ENCODE measurements at regions not wholly inside any gene's neighbourhood (a gene's known extent, or its start where the extent isn't known, plus 50 kb on each side); places are given as distances from the start of the nearest gene placed in this dataset.

GRCh38 chr16:59164461-59164860, 430.3 kb upstream of the GOT2 start:
- no peaks in the 10 kb centered on the region for H3K9me3 ChIP-seq (ENCODE audit: low read length)
- H3K36me3 ChIP-seq (replicated peaks in 1 of 2; ENCODE audit: control insufficient read depth in 1 of 2, insufficient read depth in 2 of 2, low read length in 2 of 2) = no peaks in the 10 kb centered on the region
- no peaks in the 10 kb centered on the region for H3K27me3 ChIP-seq (ENCODE audit: control insufficient read depth in 1 of 2, insufficient read depth in 2 of 2, low read length in 2 of 2)
- FAIRE-seq = no peak
- no peak for ATAC-seq
- H3K79me2 ChIP-seq (ENCODE audit: insufficient read depth, low read length) = no peaks in the 10 kb centered on the region
- no peak overlapping the region for H3K4me2 ChIP-seq (ENCODE audit: low read depth, low read length)
- no peak overlapping the region for H3K9ac ChIP-seq (ENCODE audit: insufficient read depth, low read depth, low read length)
- BruUV-seq (replicated peaks) = no TSS peak
- 1% methylated on average over 2 of the region's 2 CpGs for WGBS (ENCODE audit: low lambda C conversion rate)
- POLR2A ChIA-PET = no interaction called here
- no peaks in the 10 kb centered on the region for H4K20me1 ChIP-seq (ENCODE audit: insufficient read depth, low read length)
- CTCF ChIA-PET (ENCODE audit: low intra/inter-chr PET ratio, low total read pairs) = no interaction called here
- no peak overlapping the region for H2AFZ ChIP-seq (ENCODE audit: low read length)
- no peaks in the 10 kb centered on the region for H3K4me1 ChIP-seq (ENCODE audit: insufficient read depth, low read length)
- in situ Hi-C loops (cut with HindIII; ENCODE audit: extremely low pct_ligation_motif_present, low pct_unique_long_range_greater_than_20kb) = no loop called here
- H3K4me3 ChIP-seq (replicated peaks in 1 of 3; ENCODE audit: insufficient read depth in 1 of 3, low read depth in 2 of 3, low read length in 3 of 3) = no peak overlapping the region
- no peak for DNase-seq (ENCODE audit: low spot score)
- no peak overlapping the region for H3K27ac ChIP-seq (ENCODE audit: extremely low read length, insufficient read depth, low read length)
- intact Hi-C loops (cut with micrococcal nuclease; ENCODE audit: unreplicated experiment) = no loop called here
- TF ChIP-seq EHMT2 (IDR thresholded peaks at IDR 0.05; ENCODE audit: borderline replicate concordance, low read depth, low read length) (peak; percentile 67; the same call in 1 of the 2 replicates), REST (IDR thresholded peaks at IDR 0.05; ENCODE audit: borderline replicate concordance in 1 of 2, low read depth in 1 of 2, low read length in 2 of 2) (peak; percentile 56 to 96), SOX5 (CRISPR knock-in tag; IDR thresholded peaks at IDR 0.05; ENCODE audit: borderline replicate concordance) (no peak), MIER2 (CRISPR knock-in tag; IDR thresholded peaks at IDR 0.05) (peak; percentile 95)

GRCh38 chr16:59163371-59164055, 429.4 kb upstream of the GOT2 start:
- 3% methylated on average over 3 of the region's 3 CpGs for WGBS (ENCODE audit: low lambda C conversion rate)
- Histone ChIP-seq H3K4me3 (replicated peaks in 1 of 3; ENCODE audit: insufficient read depth in 1 of 3, low read depth in 2 of 3, low read length in 3 of 3) (no peak overlapping the region), H3K9me3 (ENCODE audit: low read length) (no peaks in the 10 kb centered on the region), H3K4me2 (ENCODE audit: low read depth, low read length) (no peak overlapping the region), H3K4me1 (ENCODE audit: insufficient read depth, low read length) (no peaks in the 10 kb centered on the region), H3K36me3 (replicated peaks in 1 of 2; ENCODE audit: control insufficient read depth in 1 of 2, insufficient read depth in 2 of 2, low read length in 2 of 2) (no peaks in the 10 kb centered on the region), H3K27ac (ENCODE audit: extremely low read length, insufficient read depth, low read length) (no peak overlapping the region), H3K79me2 (ENCODE audit: insufficient read depth, low read length) (no peaks in the 10 kb centered on the region), H4K20me1 (ENCODE audit: insufficient read depth, low read length) (no peaks in the 10 kb centered on the region), H3K9ac (ENCODE audit: insufficient read depth, low read depth, low read length) (no peak overlapping the region), H3K27me3 (ENCODE audit: control insufficient read depth in 1 of 2, insufficient read depth in 2 of 2, low read length in 2 of 2) (no peaks in the 10 kb centered on the region), H2AFZ (ENCODE audit: low read length) (no peak overlapping the region)
- FAIRE-seq (no peak), DNase-seq (ENCODE audit: low spot score) (no peak), ATAC-seq (no peak)
- ChIA-PET CTCF (ENCODE audit: low intra/inter-chr PET ratio, low total read pairs) (no interaction called here), POLR2A (no interaction called here)
- in situ Hi-C loops (cut with HindIII; ENCODE audit: extremely low pct_ligation_motif_present, low pct_unique_long_range_greater_than_20kb) = no loop called here
- intact Hi-C loops (cut with micrococcal nuclease; ENCODE audit: unreplicated experiment) = no loop called here
- TF ChIP-seq ZNF143 (CRISPR knock-in tag; IDR thresholded peaks at IDR 0.05) = no peak
- TF ChIP-seq TEAD2 (CRISPR knock-in tag; IDR thresholded peaks at IDR 0.05) = no peak
- TF ChIP-seq PAX8 (CRISPR knock-in tag; IDR thresholded peaks at IDR 0.05; ENCODE audit: borderline replicate concordance) = no peak
- TF ChIP-seq NR2F6 (IDR thresholded peaks at IDR 0.05) = no peak
- TF ChIP-seq NR2F6 (CRISPR knock-in tag; IDR thresholded peaks at IDR 0.05) = no peak
- no TSS peak for BruUV-seq (replicated peaks)

Data from HepG2 (cell line).